IMR-90 (cell line): ENCODE measurements at regions not wholly inside any gene's neighbourhood (a gene's known extent, or its start where the extent isn't known, plus 50 kb on each side); places are given as distances from the start of the nearest gene placed in this dataset.
"Not testable (repeated sequence)": the region's sequence is repeated elsewhere in the genome, so short reads cannot be mapped to it uniquely, and the experiment has no call there.

Experiments
- ATAC-seq: fragments of 200-7000 bp; cut with Tn5 transposase; 2 replicates; pipeline ENCODE4 v1.9.1; 2020; ENCODE audit warnings: low read depth, mild to moderate bottlenecking, moderate library complexity
- BruUV-seq: library from RNA; stranded (reverse); fragments of 400-500 nt; replicated peaks from 2 replicates; lab custom pipeline; 2021; lab: Mats Ljungman, UMichigan
- CTCF ChIA-PET: fragments of 300-600 bp; formaldehyde crosslinking; extraction: SDS; loops from one replicate; lab custom pipeline; 2021; ENCODE audit warnings: antibody characterized with exemption; lab: Yijun Ruan, JAX
- POLR2A ChIA-PET: fragments of 300-600 bp; sonication (Branson Sonifier 250); formaldehyde crosslinking; loops from one replicate; lab custom pipeline; 2022; ENCODE audit warnings: antibody characterized with exemption; ENCODE audit not compliant: unreplicated experiment; lab: Charles Lee
- DNase-seq: peaks from one replicate; pipeline ENCODE4 v3.0.0; 2013
- H2AFZ ChIP-seq: replicated peaks from 2 replicates; pipeline ENCODE3; 2013; ENCODE audit warnings: low read length, mild to moderate bottlenecking; ENCODE audit not compliant: poor library complexity
- H2AK5ac ChIP-seq: 2 replicates; pipeline ENCODE4 v1.6.1; 2013; ENCODE audit warnings: low read depth, low read length, inconsistent platforms
- H2AK9ac ChIP-seq: replicated peaks from 2 replicates; pipeline ENCODE3; 2013; ENCODE audit warnings: mild to moderate bottlenecking, low read depth, low read length, moderate library complexity; ENCODE audit not compliant: poor library complexity
- H2BK120ac ChIP-seq: 2 replicates; pipeline ENCODE4 v1.6.1; 2013; ENCODE audit warnings: low read depth, low read length, inconsistent platforms
- H2BK15ac ChIP-seq: 3 replicates; pipeline ENCODE4 v1.6.1; 2013; ENCODE audit warnings: low read depth, low read length, inconsistent platforms
- H2BK20ac ChIP-seq: 2 replicates; pipeline ENCODE4 v1.6.1; 2013; ENCODE audit warnings: low read depth, mild to moderate bottlenecking, inconsistent platforms, low read length, moderate library complexity
- H2BK5ac ChIP-seq: 2 replicates; pipeline ENCODE4 v1.6.1; 2013; ENCODE audit warnings: mild to moderate bottlenecking, low read depth, low read length, inconsistent platforms; ENCODE audit not compliant: poor library complexity, severe bottlenecking
- H3K14ac ChIP-seq: replicated peaks from 2 replicates; pipeline ENCODE4 v1.6.1; 2013; ENCODE audit warnings: low read depth, low read length, inconsistent platforms
- H3K18ac ChIP-seq: 2 replicates; pipeline ENCODE4 v1.6.1; 2013; ENCODE audit warnings: low read depth, low read length, control low read depth
- H3K23ac ChIP-seq: 2 replicates; pipeline ENCODE4 v1.6.1; 2013; ENCODE audit warnings: low read depth, low read length, inconsistent platforms
- H3K27ac ChIP-seq: 2 replicates; pipeline ENCODE4 v1.5.1; 2013; ENCODE audit warnings: mild to moderate bottlenecking, control low read depth, low read length; ENCODE audit not compliant: insufficient read depth
- H3K27me3 ChIP-seq: 2 replicates; pipeline ENCODE4 v1.6.1; 2013; ENCODE audit warnings: low read length; ENCODE audit not compliant: control insufficient read depth, insufficient read depth
- H3K36me3 ChIP-seq: 2 replicates; pipeline ENCODE4 v1.6.1; 2013; ENCODE audit warnings: low read length, mixed read lengths; ENCODE audit not compliant: control insufficient read depth, insufficient read depth
- H3K4ac ChIP-seq: 2 replicates; pipeline ENCODE4 v1.6.1; 2013; ENCODE audit warnings: low read depth, low read length, inconsistent platforms
- H3K4me1 ChIP-seq: 2 replicates; pipeline ENCODE4 v1.6.1; 2013; ENCODE audit warnings: low read length, mixed read lengths; ENCODE audit not compliant: control insufficient read depth, insufficient read depth
- H3K4me2 ChIP-seq: 2 replicates; pipeline ENCODE4 v1.6.1; 2013; ENCODE audit warnings: low read depth, mild to moderate bottlenecking, control low read depth, low read length, moderate library complexity
- H3K4me3 ChIP-seq: 2 replicates; pipeline ENCODE4 v1.5.1; 2013; ENCODE audit warnings: low read depth, mild to moderate bottlenecking, control low read depth, low read length, moderate library complexity; ENCODE audit not compliant: insufficient read depth
- H3K56ac ChIP-seq: 2 replicates; pipeline ENCODE4 v1.6.1; 2013; ENCODE audit warnings: low read length, inconsistent platforms; ENCODE audit not compliant: insufficient read depth; ENCODE audit errors: extremely low read depth
- H3K79me1 ChIP-seq, 2 experiments: 2 replicates each; pipeline ENCODE4 v1.6.1; 2013; ENCODE audit warnings: low read length in 2 of 2, inconsistent platforms in 1 of 2, low read depth in 1 of 2
- H3K9ac ChIP-seq: 2 replicates; pipeline ENCODE4 v1.6.1; 2013; ENCODE audit warnings: low read depth, low read length, control low read depth
- H3K9me1 ChIP-seq: 2 replicates; pipeline ENCODE4 v1.6.1; 2013; ENCODE audit warnings: low read length, inconsistent platforms; ENCODE audit not compliant: insufficient read depth
- H3K9me3 ChIP-seq: 2 replicates; pipeline ENCODE4 v1.6.1; 2013; ENCODE audit warnings: low read length; ENCODE audit not compliant: control insufficient read depth, insufficient read depth
- H4K20me1 ChIP-seq: 2 replicates; pipeline ENCODE4 v1.6.1; 2013; ENCODE audit warnings: low read length, inconsistent platforms; ENCODE audit not compliant: insufficient read depth
- H4K5ac ChIP-seq: 2 replicates; pipeline ENCODE4 v1.6.1; 2013; ENCODE audit warnings: mild to moderate bottlenecking, low read depth, low read length, control low read depth
- H4K8ac ChIP-seq, 2 experiments: 2 replicates each; pipeline ENCODE4 v1.6.1; 2013; ENCODE audit warnings: low read depth in 2 of 2, low read length in 2 of 2, control low read depth in 1 of 2, inconsistent platforms in 1 of 2
- H4K91ac ChIP-seq: 2 replicates; pipeline ENCODE4 v1.6.1; 2013; ENCODE audit warnings: low read depth, low read length, inconsistent platforms; ENCODE audit not compliant: insufficient read depth
- WGBS, 2 experiments: methylation state at CpG; one replicate each; pipeline versions ENCODE4 v1.1.5 to v1.1.7; 2013; ENCODE audit warnings: missing lambda C conversion rate in 2 of 2; ENCODE audit not compliant: insufficient read length in 1 of 2; ENCODE audit errors: extremely low coverage in 2 of 2; 5-methylcytosine and 5-hydroxymethylcytosine counted together
- dilution Hi-C: fragments of 300-500 bp; cut with HindIII; formaldehyde crosslinking; loops from one replicate; pipeline ENCODE4 v1.14.3; 2018; ENCODE audit warnings: low sequenced_read_pairs; ENCODE audit not compliant: unreplicated experiment
- in situ Hi-C: fragments of 300-500 bp; cut with MboI; formaldehyde crosslinking; loops from 3 replicates; pipeline ENCODE4 v1.14.3; 2019; ENCODE audit warnings: low sequenced_read_pairs, inconsistent platforms, mixed read lengths
- intact Hi-C: fragments of 100-400 bp; cut with micrococcal nuclease; formaldehyde crosslinking; loops from 2 replicates; pipeline ENCODE4 v1.10.0; 2022

DNA sequence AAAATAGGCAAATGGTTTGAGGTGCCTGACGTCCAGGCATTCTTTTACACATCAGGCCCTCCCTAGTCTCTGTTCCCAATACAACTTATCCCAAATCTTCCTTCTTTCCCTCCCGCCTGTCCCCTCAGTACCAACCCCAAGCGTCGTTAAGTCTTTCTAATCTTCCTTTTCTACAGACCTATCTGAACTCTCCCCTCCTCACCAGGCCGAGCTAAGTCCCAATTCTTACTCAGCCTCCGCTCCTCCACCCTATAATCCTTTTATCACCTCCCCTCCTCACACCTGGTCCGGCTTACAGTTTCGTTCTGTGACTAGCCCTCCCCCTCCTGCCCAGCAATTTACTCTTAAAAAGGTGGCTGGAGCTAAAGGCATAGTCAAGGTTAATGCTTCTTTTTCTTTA, 542.4 kb upstream of the HTR2C start:
- in situ Hi-C loops, dilution Hi-C loops, H3K9me3 ChIP-seq: not testable (repeated sequence)

DNA sequence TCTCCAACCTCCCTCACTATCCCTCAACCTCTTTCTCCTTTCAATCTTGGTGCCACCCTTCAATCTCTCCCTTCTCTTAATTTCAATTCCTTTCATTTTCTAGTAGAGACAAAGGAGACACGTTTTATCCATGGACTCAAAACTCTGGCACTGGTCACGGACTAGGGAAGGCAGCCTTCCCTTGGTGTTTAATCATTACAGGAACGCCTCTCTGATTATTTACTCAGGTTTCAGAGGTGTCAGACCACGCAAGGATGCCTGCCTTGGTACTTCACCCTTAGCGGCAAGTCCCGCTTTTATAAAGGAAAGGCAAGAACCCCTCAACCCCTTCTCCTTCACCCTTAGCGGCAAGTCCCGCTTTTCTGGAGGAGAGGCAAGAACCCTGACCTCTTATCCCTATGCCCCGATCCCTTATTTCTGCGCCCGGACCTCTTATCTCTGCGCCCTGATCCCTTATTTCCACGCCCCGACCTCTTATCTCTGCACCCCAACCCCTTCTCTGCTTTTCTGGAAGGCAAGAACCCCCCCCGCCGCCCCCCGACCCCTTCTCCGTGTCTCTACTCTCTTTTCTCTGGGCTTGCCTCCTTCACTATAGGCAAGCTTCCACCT, 543.1 kb upstream of the HTR2C start:
- H3K36me3 ChIP-seq, H3K9me3 ChIP-seq, H3K9ac ChIP-seq, intact Hi-C loops, H3K4me2 ChIP-seq, H2BK20ac ChIP-seq, H2BK15ac ChIP-seq, H4K5ac ChIP-seq, in situ Hi-C loops, BruUV-seq, H3K4me1 ChIP-seq, H3K9me1 ChIP-seq, H3K23ac ChIP-seq, H3K4ac ChIP-seq, H2BK5ac ChIP-seq, H2AFZ ChIP-seq, H3K27ac ChIP-seq, DNase-seq, H4K20me1 ChIP-seq, H3K27me3 ChIP-seq, H3K4me3 ChIP-seq, H2AK9ac ChIP-seq, H3K18ac ChIP-seq, H2AK5ac ChIP-seq, H4K8ac ChIP-seq, H3K79me1 ChIP-seq, CTCF ChIA-PET, H4K91ac ChIP-seq, H3K56ac ChIP-seq, POLR2A ChIA-PET, dilution Hi-C loops, ATAC-seq, H2BK120ac ChIP-seq, H3K14ac ChIP-seq: not testable (repeated sequence)
- 67% methylated on average over 3 of the region's 18 CpGs; no CpG with 5 or more reads in 1 of the 2 experiments for WGBS, 2 experiments

More for the DNA sequence above, 542.4 kb upstream of the HTR2C start:
- H3K27ac ChIP-seq, H4K20me1 ChIP-seq, H4K8ac ChIP-seq, H3K23ac ChIP-seq, H3K9me1 ChIP-seq, ATAC-seq, intact Hi-C loops, H3K27me3 ChIP-seq, H2AK5ac ChIP-seq, H3K56ac ChIP-seq, H4K91ac ChIP-seq, CTCF ChIA-PET, H2BK15ac ChIP-seq, POLR2A ChIA-PET, H3K18ac ChIP-seq, H2AK9ac ChIP-seq, H3K4me3 ChIP-seq, H3K14ac ChIP-seq, H3K4ac ChIP-seq, H3K79me1 ChIP-seq, H3K4me2 ChIP-seq, H3K4me1 ChIP-seq, BruUV-seq, H2BK20ac ChIP-seq, DNase-seq, H2BK5ac ChIP-seq, H3K9ac ChIP-seq, H3K36me3 ChIP-seq, H4K5ac ChIP-seq, H2BK120ac ChIP-seq, H2AFZ ChIP-seq: not testable (repeated sequence)
- 51 to 97% methylated on average over 2 to 3 of the region's 8 CpGs for WGBS, 2 experiments
